Activated CD4-positive, alpha-beta T cell treated with anti-CD3 and anti-CD28 coated beads, Interleukin-2, Interleukin-6, amounts not matched to agents 100 ng/mL and 50 ng/mL, durations not matched to agents 16 hours and 8 hours (primary cell): ENCODE measurements at regions not wholly inside any gene's neighbourhood (a gene's known extent, or its start where the extent isn't known, plus 50 kb on each side); places are given as distances from the start of the nearest gene placed in this dataset.
"Not testable (repeated sequence)": the region's sequence is repeated elsewhere in the genome, so short reads cannot be mapped to it uniquely, and the experiment has no call there.

Experiments
- DNase-seq: peaks from one replicate; pipeline ENCODE4 v3.0.0-alpha.2; 2020

DNA sequence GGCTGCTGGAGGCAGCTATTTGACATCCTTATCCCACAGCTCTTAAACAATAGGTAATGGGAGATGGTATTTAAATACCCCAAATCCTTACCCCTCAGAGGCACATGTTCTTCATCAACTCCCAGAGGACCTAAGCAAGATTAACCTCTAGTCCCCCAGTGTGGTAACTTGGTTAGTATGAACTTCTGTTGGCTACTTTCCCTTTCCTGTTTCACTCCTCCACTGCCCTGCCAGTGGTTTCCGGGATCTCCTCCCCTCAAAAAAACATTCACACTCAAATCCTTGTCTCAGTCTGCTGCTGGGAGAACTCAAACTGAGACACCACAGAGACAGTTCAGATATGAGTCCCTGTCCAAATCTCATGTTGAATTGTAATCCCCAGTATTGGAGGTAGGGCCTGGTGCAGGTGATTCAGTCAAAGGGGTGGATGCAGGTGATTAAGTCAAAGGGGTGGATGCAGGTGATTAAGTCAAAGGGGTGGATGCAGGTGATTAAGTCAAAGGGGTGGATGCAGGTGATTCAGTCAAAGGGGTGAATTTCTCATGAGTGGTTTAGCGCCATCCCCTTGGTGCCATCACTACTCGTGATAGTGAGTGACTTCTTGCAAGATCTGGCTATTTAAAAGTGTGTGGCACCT, 335.0 kb upstream of the CTNNB1 start:
- no peak for DNase-seq

DNA sequence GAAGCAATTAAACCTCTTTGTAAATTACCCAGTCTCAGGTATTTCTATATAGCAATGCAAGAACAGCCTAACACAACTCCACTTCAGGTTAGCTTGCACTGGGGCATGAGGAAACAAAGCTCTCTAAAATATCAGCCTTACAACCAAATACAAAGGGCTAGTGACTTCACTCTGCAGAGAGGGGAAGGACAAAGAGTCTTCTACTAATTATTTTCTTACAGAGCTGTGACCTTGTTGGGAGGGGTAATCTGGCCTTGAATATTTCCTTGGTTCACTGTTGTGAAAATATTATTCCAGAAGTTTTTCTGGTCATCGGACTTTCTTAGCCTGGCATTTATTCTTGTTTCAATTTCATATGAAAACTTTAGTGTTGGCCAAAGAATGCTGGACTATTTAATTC, 334.4 kb upstream of the CTNNB1 start:
- DNase-seq, result no peak

DNA sequence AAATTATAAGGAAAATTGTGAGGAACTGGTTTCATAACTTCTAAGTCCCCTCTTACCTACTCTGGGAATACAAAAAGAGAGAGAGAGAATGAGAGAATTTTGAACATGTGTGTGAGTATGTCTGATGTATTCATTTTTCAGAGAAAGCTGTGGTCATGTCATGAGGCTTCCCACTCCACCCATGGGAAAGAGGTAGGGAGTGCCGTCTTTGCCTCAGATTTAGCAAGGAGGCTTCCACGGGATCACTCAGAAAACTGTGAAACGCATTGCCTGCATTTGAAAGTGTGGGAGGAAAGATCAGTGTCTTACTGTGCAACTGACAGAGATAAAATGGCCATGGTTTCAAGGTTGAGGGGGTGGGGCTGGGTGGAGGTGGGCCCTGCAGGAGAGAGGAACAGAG, 331.5 kb upstream of the CTNNB1 start:
- DNase-seq, result no peak

DNA sequence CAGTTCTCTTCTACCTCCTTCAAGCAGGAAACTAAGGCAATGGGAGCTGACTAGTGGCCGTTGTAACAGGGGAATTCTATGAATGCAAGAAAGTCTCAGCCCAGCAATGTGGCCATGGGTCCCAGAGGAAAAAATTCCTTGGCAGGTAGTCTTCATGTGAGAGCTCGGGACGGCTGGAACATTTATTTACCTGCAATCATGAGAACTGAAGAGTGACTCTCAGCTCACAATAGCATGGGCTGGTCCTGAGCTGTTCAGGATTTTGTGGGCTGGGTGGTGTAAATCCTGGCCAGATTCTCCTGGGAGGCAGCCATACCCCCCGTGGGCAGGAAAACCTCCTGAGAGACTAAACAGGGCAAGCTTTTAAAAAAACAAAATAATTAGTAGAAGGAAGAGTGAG, 330.3 kb upstream of the CTNNB1 start:
- DNase-seq, result no peak

DNA sequence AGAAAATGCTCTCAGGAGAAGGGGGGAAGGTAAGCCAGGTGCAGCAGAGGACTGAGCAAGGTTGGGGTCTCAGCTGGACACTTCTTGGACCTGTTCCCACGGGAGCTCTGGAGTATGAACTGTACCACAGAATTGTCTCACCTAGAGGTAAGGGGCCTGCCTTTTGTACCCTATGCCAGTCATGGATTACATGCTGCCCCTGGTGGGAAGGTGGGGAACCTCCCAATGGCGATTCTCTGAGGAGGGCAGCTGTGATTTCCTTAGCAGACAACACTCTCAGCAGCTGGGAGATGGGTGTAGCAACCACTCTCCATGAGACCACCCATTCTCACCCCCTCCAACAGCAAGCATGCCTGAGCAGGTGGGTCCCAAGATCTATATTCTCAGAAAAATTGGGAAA, 329.4 kb upstream of the CTNNB1 start:
- no peak for DNase-seq

DNA sequence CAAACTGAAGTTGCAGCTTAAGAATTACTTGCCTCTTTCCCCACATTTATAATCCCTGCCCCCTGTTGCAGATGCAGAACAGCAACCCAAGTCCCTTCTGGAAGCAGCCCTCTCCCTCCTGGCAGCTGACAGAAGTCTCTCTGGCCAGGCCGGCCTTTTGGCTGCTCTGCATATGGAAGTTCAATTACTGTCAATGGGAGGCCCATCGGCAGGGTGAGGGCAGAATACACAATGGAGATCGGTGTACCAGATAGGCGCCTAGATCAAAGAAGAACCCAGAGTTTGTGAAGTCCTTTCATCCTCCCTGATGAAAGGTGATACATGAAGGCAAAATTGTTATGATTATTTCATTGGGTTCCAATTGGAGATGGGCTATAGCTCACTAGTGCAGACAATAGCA, 327.9 kb upstream of the CTNNB1 start:
- DNase-seq, result no peak

DNA sequence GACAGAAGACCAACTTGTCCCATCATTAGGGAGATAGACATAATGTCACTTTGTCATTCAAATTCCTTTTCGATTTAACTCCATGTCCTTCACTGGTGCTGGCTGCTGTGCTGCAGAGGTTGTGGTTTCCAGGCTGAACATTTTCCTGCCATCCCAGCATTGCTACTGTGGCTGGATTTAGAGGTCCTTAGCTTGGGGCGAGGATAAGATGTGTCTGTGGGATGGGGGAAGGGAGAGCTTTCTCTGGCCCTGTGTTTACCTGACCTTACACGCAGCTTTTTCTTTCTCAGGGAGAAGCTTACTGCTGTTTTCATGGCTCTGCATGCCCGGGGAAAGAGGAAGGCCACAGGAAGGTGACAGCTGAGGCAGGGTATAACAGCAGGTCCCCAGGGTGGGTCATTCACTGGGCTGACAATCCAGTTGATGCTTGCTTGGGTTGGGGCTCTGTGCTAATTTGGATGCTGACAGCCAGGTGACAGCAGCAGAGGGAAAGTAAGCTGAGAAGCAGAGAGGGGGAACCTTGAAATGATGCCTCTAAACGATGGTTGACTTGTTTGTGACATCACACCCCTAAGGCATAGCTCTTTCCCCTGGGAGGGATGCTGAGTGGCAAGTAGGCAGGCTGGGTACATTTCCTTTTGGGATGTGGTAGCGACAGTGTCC, 326.9 kb upstream of the CTNNB1 start:
- no peak for DNase-seq

DNA sequence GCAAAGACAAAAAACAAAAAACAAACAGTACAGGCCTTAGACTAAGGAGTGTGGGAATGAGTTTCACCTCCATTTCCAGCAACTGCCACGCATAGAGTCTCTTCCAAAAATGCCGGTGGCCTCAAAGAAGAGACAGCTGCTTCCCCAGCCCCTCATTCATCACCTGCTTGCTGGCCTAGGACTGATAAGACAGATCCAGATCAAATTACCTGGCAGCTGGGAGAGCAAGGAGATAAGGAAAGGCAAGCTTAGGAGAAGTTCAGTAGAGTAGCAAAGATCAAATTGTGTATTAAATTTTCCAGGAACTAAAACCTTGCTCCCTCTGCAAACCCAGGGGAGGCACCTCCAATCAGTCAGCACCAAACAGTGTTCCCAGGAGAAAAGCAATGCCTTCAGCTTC, 325.8 kb upstream of the CTNNB1 start:
- no peak for DNase-seq

DNA sequence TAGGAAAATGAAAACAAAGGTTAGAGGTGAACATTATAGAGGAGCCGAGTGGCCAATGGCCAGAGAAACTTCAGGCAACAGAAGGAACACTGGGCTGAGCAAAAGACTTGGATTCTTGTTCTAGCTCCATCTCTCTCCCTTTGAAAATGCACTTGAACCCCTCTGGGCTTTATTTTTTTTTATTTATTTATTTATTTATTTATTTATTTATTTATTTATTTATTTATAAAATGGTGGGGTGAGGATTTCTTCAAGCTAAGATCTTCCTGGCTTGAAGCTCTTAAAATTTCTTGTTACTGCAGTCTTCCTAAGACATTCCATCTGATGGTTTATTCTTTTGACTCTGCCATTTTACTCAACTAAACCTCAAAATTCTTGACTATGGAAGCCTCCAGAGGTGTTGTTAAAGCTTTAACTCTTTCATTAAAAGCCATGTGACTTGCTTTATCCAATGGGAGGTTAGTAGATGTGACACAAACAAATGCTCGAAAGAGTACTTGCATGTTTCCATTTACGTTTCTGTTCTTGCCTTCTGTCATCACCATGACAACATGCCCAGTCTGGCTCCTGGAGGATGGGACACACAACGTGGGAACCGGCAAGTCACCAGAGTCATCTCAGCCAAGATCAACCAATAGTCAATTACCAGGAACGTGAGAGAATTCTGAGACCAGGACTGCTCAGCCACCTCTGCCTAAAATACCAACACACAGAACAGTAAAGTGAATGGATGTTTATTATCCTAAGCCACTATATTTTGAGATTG, 325.2 kb upstream of the CTNNB1 start:
- no peak for DNase-seq

DNA sequence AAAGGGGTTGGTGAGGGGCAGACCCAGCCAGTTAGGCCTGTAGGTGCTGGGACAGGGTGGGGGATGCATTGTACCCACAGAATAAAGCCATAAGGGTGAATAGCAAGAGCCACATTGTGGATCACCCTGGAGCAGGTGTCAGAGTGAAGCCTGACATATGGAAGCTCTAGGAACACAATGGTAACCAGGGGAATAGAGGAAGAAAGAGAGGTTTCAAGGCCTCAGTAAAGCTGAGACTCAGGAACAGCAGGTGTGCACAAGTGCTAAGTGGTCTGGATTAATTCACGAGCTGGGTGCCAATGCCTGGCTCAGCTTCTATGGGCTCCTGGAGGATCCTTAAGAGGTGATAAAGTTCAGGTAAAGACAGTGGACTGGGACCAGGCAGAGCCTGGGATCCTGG, 323.7 kb upstream of the CTNNB1 start:
- DNase-seq, result no peak

DNA sequence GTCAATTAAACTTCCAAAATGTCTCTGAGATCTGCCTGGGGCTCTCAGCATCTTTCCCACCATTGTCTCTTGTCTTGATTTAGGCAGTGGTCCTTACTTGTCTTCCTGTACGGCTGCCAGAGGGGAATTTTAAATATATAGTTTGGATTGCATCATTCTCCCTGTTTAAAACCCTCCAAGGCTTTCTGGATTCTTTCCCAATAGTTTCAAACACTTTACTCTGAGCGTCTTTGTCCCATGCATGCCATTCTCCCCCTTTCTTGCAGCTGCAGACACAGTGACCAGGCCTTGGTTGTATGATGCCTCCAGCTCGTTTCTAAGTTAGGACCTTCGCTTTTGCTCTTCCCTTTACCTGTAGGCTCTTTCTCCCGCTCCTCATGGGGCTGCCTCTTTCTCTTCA, 323.3 kb upstream of the CTNNB1 start:
- no peak for DNase-seq

DNA sequence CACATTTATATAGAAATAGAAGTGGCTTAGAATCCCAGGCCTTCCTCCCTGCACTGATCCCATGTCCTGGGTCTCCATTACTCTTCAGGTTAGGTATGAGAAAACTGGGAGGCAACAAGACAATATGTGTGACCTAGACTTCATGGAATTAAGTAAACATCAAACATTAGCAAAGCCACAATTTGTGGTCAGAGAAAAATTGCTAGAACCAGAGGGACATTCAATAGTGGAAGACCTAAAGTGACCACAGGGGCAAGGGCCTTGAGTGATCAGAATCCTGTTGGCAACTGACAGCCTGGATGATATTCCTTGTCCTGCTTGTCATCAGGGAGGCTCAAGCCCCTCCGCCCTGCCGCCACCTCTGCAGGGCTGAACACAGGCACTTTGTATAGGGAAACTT, 322.8 kb upstream of the CTNNB1 start:
- no peak for DNase-seq

DNA sequence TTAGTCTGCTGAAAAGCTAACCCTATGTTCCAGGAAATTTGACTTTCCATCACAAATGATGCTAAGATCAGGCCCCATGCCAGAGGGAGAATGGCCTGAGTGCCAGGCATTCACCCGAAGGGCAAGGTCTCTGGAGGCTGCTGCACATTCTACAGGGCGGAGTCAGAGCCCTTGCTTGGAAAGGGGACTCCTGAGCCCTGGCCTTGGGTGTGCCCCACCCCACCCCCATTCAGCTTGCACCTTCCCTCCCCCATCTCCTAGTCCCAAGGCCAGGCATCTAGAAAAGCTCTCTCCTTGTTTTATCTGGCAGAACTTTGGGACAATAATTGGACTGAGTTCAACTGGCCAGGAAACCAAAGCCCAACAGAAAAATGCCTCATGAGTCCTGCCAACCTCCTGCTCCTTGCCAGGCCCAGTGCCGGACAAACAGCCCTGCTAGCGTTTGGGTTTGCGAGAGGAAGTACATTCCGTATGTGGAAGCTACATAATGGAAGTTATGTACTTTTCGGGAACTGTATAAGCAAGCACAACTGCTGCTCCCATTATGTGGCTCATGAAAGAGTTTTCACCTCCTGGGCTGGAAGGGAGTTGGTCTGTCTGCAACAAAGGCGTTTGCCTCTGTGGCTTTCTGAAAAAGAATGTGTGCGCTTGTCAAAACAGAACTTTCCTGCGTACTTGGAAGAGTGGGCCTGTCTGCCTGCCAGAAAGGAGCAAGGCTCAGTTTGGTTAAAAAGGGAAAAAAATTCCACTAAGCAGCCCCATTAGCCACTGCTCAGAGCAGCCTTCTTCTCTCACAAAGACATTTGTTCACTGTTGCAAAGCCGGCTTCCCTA, 321.5 kb upstream of the CTNNB1 start:
- DNase-seq, result no peak

DNA sequence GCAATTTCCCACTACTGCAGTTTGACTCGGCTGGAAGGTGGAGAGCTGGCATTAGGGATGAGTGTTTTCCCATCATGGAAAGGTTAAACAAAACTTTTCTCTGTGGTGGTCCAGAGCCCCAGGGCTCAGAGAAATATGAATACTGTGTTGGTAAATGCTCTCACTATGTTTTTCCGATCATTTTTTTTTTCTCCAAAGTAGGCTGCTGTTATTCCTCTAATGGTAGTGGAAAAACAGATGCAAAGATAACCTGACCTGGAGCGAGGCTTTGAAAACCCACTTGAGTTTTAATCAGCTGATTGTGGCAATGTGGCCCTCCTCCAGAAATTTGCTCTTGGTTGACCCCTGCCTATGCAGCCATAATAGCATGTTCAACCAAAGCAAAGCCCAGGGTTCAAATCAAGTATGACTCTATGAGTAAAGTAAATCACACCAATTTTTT, 320.8 kb upstream of the CTNNB1 start:
- DNase-seq, result no peak

DNA sequence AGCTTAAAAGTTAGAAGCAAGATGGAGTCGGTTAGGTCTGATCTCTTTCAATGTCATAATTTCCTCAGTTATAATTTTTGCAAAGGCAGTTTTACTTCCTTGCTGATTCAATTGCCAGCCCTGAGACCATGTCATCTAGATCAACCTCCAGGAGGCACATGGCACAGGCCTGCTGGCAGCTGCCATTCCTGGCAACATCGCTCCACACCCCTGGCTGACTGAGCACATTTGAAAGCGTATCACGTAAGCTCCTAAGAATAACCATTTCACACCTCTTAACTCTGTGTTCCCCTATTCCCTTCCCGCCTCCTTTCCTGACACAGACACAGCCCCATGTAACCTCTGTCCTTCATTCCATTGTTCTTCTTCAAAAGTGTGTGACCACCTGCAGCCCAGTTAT, 313.9 kb upstream of the CTNNB1 start:
- no peak for DNase-seq

DNA sequence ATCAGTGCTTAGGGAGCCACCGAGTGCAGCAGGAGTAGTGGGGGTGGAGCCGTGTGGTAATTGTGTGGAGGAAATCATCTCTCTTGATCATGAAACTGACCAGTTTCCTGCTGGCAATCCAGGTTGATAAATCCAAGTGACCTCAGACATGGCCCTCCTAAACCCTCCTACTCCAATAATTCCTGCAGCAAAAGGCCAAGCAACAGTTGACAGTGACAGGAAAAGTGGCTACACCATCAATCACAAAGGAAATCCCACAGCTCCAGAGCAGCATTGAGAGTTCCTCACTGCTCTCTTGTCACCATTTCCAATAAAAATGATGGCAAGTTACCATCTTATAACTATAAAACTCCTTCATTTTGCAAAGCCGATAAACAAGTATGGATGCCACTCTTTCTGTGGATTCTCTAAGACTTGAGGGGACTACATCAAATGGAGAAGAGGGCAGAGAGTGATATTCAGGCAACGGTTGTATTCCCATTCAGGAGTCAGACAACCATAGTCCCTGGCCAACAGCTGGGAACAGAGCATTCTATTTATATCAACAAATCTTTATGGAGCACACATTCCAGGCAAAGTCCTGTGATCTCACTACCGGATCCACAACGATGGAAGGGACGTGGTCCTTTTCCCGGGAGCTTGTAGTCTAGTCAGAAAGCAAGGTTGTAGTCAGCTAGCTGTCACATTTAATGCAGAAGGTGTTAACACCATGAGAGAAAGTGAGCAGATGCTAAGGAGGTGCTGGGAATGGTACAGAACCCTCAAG, 312.5 kb upstream of the CTNNB1 start:
- DNase-seq, result no peak

DNA sequence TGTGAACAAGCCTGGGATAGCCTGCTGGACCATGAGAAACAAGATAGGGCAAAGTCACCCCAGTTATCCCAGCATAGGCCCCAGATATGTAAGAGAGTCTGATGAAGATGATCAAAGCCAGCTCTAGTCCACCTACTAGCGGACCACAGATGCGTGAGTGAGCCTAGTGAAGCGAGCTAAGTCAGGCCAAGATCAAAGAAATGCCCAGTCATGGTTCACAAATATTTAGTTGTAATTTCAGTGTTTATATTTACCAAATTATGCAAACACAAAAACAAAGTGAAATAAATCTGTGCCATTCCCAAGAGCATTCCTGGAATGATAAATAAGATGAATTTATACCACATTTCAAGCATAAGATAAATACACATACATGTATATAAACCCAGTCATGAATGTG, 308.1 kb upstream of the CTNNB1 start:
- no peak for DNase-seq

DNA sequence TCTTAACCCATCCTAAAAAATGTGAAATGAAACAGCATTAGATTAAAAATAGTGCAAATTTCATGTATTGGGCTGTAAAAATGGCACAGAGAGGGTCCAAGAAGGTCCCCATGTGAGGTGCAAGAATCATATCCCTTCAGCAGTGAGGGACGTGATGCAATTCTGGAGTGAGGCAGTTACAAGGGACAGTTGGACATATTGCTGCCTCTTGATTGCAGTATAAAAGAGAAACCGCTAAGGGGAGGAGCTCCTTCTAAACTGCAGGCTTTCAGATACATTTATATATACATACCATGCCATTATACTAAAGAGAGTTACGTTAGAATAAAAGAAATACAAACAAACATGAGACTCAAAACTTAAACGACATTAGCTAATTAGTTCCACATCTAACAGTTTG, 304.2 kb upstream of the CTNNB1 start:
- no peak for DNase-seq

DNA sequence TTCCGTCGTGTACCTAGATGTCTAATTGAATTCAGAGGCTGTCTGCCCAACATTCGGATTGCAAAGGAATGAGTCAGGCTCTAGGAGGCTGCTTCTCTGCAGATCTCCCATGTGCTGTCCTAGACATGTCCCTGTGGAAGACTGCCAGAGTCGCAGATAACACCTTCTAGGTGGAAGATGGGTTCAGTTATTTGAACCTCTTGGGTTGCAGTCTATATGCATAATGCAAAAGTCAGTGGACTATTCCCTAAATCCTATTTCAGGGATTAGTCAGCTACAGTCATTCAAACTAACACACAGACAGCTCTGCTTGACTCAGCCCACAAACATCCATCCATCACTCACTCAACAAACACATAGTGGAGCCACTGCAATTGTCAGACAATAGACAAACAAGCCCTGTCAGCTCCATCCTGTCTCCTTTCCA, 300.0 kb upstream of the CTNNB1 start:
- DNase-seq, result no peak

DNA sequence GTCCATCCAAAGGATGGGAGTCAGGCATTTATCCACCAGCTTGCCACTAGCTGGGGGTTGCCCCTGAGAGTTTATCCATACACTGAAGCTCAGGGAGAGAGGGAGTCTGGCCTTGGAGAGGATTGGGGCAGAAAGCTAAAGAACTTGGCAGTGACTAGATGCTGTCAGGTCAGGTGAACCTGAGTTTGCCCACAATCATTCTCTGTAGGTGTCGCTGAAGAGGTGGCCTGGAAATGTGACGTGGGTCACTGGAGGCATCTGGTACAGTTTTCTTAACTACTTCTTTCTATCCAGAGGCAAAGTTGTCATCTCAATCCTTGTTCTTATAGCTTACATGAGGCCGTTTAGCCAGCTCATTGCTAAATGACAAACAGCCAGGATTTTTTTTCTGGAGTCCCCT, 298.0 kb upstream of the CTNNB1 start:
- DNase-seq, result no peak

DNA sequence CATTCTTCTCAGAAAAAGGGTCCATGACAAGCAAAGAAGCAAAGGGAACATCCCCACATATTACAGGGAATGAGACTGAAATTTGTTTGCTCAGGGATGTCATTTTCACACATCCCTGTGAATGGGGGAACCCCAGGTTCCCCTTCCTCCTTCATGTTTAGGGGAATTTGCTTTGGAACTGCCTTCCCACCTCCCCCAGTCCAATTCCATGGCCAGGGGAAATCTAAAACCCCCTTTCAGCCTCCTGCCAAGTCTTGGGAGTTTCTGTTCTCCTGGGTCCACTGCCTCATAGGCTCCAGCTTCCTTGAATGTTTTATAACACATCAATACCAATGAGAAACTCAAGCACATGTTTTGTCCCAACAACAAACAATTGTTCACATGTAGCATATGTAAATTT, 297.5 kb upstream of the CTNNB1 start:
- no peak for DNase-seq

DNA sequence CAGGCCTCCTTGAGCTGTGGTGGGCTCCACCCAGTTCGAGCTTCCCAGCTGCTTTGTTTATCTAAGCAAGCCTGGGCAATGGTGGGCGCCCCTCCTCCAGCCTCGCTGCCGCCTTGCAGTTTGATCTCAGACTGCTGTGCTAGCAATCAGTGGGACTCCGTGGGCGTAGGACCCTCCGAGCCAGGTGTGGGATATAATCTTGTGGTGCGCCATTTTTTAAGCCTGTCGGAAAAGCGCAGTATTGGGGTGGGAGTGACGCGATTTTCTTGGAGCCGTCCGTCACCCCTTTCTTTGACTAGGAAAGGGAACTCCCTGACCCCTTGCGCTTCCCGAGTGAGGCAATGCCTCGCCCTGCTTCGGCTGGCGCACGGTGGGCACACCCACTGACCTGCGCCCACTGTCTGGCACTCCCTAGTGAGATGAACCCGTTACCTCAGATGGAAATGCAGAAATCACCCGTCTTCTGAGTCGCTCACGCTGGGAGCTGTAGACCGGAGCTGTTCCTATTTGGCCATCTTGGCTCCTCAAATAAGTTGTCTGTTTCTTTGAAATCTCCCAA, 291.3 kb upstream of the CTNNB1 start:
- DNase-seq, result not testable (repeated sequence)
